ENCODE measurements at regions not wholly inside any gene's neighbourhood (a gene's known extent, or its start where the extent isn't known, plus 50 kb on each side); places are given as distances from the start of the nearest gene placed in this dataset.

GRCh38 chr5:4674166-4674565, 466.0 kb upstream of the ADAMTS16 start:
- Histone ChIP-seq H3K4me3 (replicated peaks in 1 of 3; ENCODE audit: insufficient read depth in 1 of 3, low read depth in 1 of 3, low read length in 3 of 3) (no peak overlapping the region), H2AFZ (ENCODE audit: low read depth, low read length) (no peak overlapping the region), H3K27me3 (ENCODE audit: control insufficient read depth in 2 of 2, insufficient read depth in 2 of 2, low read length in 2 of 2) (no peaks in the 10 kb centered on the region), H3K9me3 (replicated peaks; ENCODE audit: control insufficient read depth, insufficient read depth, low read length) (peaks cover 4% of the 10 kb centered on the region), H3K9me1 (replicated peaks; ENCODE audit: control insufficient read depth, extremely low read depth, insufficient read depth, low read length) (no peaks in the 10 kb centered on the region), H3K9ac (replicated peaks; ENCODE audit: extremely low read depth, insufficient read depth, low read length) (no peak overlapping the region), H4K20me1 (replicated peaks; ENCODE audit: control insufficient read depth, extremely low read depth, insufficient read depth, low read length) (no peaks in the 10 kb centered on the region), H3K4me1 (ENCODE audit: control insufficient read depth, extremely low read depth, insufficient read depth, low read length) (no peaks in the 10 kb centered on the region), H3K27ac (ENCODE audit: insufficient read depth, low read depth, low read length) (no peak overlapping the region), H3K79me2 (ENCODE audit: control insufficient read depth, insufficient read depth, low read length) (no peaks in the 10 kb centered on the region), H3K36me3 (ENCODE audit: control insufficient read depth in 2 of 2, extremely low read depth in 1 of 2, insufficient read depth in 2 of 2, low read length in 2 of 2) (no peaks in the 10 kb centered on the region), H3K4me2 (ENCODE audit: insufficient read depth, low read length) (no peak overlapping the region)
- intact Hi-C loops (cut with micrococcal nuclease) (no loop called here), dilution Hi-C loops (cut with MboI; ENCODE audit: extremely low pct_ligation_motif_present, low sequenced_read_pairs) (no loop called here)
- ChIA-PET CTCF (no interaction called here), POLR2A (no interaction called here)
- BruUV-seq (replicated peaks), result no TSS peak
- TF ChIP-seq JUN (IDR thresholded peaks at IDR 0.05; ENCODE audit: borderline replicate concordance, insufficient read depth, insufficient read length, low read depth) (no peak), MYC (IDR thresholded peaks at IDR 0.05; ENCODE audit: low read depth, low read length) (no peak), POLR2AphosphoS5 (IDR thresholded peaks at IDR 0.05; ENCODE audit: insufficient read depth, low read depth, low read length) (no peak), EZH2 (IDR thresholded peaks at IDR 0.05; ENCODE audit: borderline replicate concordance, low read depth, low read length, severe bottlenecking) (no peak), FOS (IDR thresholded peaks at IDR 0.05; ENCODE audit: borderline replicate concordance, insufficient read depth, low read length) (no peak), POLR2A (IDR thresholded peaks at IDR 0.05; ENCODE audit: low read depth, low read length) (no peak), CTCF (IDR thresholded peaks at IDR 0.05; ENCODE audit: extremely low read depth in 1 of 2, insufficient read depth in 1 of 2, low read depth in 1 of 2, low read length in 2 of 2) (no peak)
- DNase-seq (ENCODE audit: low read depth, low spot score), result no peak
- FAIRE-seq, result no peak

DNA sequence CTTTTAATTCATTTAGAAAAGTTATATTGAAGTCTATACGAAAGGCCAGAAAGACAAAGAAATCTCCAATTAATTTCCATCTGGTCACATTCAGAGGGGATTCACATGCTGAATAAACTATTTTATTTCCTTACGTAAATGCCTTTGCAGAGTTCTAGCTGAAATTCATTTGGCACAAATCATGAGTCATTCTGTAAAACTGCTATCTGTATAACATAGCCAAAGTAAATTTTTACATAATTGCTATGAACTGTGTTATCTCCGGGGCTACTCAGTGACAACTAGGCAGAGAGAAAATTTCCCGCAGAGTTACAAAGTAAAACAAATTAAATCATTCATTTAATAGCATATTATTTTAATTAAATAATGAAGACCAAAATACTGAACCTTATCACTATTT, 463.2 kb upstream of the ADAMTS16 start:
- FAIRE-seq, result no peak
- Histone ChIP-seq H3K27me3 (ENCODE audit: control insufficient read depth in 2 of 2, insufficient read depth in 2 of 2, low read length in 2 of 2) (no peaks in the 10 kb centered on the region), H3K9me3 (replicated peaks; ENCODE audit: control insufficient read depth, insufficient read depth, low read length) (peaks cover 2% of the 10 kb centered on the region), H3K9me1 (replicated peaks; ENCODE audit: control insufficient read depth, extremely low read depth, insufficient read depth, low read length) (no peaks in the 10 kb centered on the region), H2AFZ (ENCODE audit: low read depth, low read length) (no peak overlapping the region), H3K79me2 (ENCODE audit: control insufficient read depth, insufficient read depth, low read length) (no peaks in the 10 kb centered on the region), H3K36me3 (ENCODE audit: control insufficient read depth in 2 of 2, extremely low read depth in 1 of 2, insufficient read depth in 2 of 2, low read length in 2 of 2) (no peaks in the 10 kb centered on the region), H4K20me1 (replicated peaks; ENCODE audit: control insufficient read depth, extremely low read depth, insufficient read depth, low read length) (no peaks in the 10 kb centered on the region), H3K4me3 (replicated peaks in 1 of 3; ENCODE audit: insufficient read depth in 1 of 3, low read depth in 1 of 3, low read length in 3 of 3) (no peak overlapping the region), H3K4me1 (ENCODE audit: control insufficient read depth, extremely low read depth, insufficient read depth, low read length) (no peaks in the 10 kb centered on the region), H3K4me2 (ENCODE audit: insufficient read depth, low read length) (no peak overlapping the region), H3K9ac (replicated peaks; ENCODE audit: extremely low read depth, insufficient read depth, low read length) (no peak overlapping the region), H3K27ac (ENCODE audit: insufficient read depth, low read depth, low read length) (no peak overlapping the region)
- TF ChIP-seq GATA2 (IDR thresholded peaks at IDR 0.05; ENCODE audit: insufficient read depth, insufficient read length, low read depth, low read length), result no peak
- TF ChIP-seq, protein P1, sequence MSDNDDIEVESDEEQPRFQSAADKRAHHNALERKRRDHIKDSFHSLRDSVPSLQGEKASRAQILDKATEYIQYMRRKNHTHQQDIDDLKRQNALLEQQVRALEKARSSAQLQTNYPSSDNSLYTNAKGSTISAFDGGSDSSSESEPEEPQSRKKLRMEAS (IDR thresholded peaks at IDR 0.05; ENCODE audit: insufficient read depth, insufficient read length), result no peak
- no peak for TF ChIP-seq CTCF (IDR thresholded peaks at IDR 0.05; ENCODE audit: extremely low read depth in 1 of 2, insufficient read depth in 1 of 2, low read depth in 1 of 2, low read length in 2 of 2)
- TF ChIP-seq JUN (IDR thresholded peaks at IDR 0.05; ENCODE audit: borderline replicate concordance, insufficient read depth, insufficient read length, low read depth), result no peak
- no peak for TF ChIP-seq POLR2A (IDR thresholded peaks at IDR 0.05; ENCODE audit: low read depth, low read length)
- TF ChIP-seq EZH2 (IDR thresholded peaks at IDR 0.05; ENCODE audit: borderline replicate concordance, low read depth, low read length, severe bottlenecking), result no peak
- ChIA-PET POLR2A (no interaction called here), CTCF (no interaction called here)
- dilution Hi-C loops (cut with MboI; ENCODE audit: extremely low pct_ligation_motif_present, low sequenced_read_pairs), result no loop called here
- intact Hi-C loops (cut with micrococcal nuclease), result no loop called here
- DNase-seq (ENCODE audit: low read depth, low spot score), result no peak
- BruUV-seq (replicated peaks), result no TSS peak
